Right kidney (tissue), 1 donor: ENCODE measurements at regions not wholly inside any gene's neighbourhood (a gene's known extent, or its start where the extent isn't known, plus 50 kb on each side); places are given as distances from the start of the nearest gene placed in this dataset.
"Not testable (repeated sequence)": the region's sequence is repeated elsewhere in the genome, so short reads cannot be mapped to it uniquely, and the experiment has no call there.

ENCODE experiments used
- DNase-seq: peaks from one replicate; pipeline ENCODE4 v3.0.0-alpha.2; 2016

DNA sequence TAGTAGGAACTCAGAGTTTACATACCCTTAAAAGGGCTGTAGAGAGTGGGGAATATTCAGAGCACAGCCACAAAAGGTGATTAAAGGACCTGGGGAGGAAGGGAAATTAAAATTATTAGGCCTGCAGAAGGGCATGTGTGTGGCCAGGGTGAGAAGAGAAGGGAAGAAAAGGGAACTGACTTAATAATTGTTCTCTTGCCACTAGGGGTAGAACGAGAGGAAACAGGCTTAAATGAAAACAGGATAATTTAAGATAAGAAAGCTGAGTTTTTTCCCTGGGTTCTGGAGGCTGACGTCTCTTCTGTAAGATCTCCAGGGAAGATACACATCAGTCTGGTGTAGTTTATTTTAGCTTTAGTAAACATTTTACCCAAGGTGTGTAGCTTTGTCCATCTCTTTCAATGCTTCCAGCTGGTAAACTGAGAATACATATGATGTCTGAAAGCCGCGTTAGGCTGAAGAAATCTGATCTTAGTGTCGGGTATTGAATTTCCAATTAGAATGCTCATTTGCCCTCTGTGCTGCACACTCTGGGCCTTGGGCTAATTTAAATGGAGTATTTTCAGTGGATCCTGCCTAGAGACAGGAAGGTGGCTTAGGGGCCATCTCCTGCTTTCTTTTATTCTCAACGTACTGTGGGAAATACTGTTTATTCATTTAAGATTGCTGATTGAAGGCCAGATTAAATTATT is 416.8 kb downstream of the TMEM38B start:
- DNase-seq: peak; percentile 17

DNA sequence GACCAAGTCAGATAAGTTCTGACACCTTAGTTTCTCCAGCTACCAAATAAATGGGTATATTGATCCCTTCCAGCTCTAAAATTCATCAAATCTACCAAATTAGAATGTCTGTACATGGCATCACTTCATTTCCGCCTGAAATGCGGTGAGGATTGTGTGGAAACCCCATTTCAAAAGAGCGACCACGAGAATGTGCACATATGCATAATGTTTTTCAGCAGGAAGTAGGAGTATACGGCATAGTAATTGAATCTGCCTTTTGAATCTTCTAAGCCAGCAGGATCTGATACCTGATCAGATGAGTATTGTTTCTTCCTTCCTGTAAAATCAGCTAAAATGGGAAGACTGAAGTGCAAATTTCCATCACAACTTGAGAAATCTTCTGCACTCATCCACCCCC is 418.6 kb downstream of the TMEM38B start:
- no peak for DNase-seq

- DNase-seq: no peak
Observed at GRCh38 chr9:106119176-106119575, 424.8 kb downstream of the TMEM38B start.

GRCh38 chr9:106120071-106120470 is 425.7 kb downstream of the TMEM38B start:
- no peak for DNase-seq

GRCh38 chr9:106127776-106128175 is 433.4 kb downstream of the TMEM38B start:
- no peak for DNase-seq

DNA sequence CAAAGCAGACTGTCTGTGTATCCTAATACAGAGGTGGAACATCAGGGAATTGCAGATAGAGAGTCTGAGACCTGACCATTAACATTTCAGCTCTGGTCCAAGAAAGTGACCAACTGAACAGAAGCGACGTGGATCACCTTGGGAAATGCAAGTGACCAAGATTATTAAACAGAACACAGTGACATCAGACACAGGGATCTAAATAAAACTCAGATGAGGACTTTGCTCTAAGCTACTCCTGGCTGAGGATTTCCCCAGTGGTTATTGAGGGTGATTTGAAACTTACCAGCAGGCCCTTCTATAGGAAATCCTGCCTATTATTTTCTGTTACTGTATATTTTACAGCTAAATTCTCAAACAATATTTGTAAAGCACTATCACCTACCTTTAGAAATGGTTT is 436.0 kb downstream of the TMEM38B start:
- DNase-seq: no peak

GRCh38 chr9:106143781-106144180 is 449.4 kb downstream of the TMEM38B start:
- DNase-seq: no peak

DNA sequence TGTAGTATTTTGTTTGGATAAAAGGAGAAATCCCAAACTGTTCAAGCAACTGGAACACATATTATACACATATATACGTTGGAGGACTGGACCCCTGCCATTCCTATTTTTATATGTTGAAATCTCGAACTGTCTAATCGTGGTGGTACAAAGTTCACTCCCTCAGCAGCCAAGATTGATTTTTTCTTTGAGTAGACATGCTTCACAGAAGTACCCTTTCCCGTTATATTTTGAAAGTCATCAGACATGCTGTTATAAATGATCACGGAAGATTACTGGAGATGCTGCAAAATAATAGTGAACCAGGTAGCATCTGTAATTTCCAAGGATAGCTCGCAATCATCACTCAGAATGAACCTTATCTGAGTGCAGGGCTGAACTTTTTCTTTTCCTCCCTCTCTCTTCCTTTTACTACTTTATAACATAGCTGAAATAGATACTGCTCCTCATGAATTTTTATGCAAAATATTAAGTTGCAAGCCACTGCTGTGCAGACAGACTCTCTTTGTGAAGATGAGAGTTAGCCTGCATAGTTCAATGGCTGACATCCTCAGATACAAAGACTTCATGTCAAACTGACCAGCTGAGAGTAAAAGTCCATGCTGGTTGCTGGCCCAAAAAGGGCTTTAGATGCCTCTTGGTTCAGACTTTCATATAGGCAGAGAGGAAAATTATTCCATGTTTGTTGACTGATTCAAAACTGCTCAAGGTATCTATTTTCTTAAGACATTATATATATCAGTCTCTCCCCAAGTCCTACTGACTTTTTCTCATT is 451.9 kb downstream of the TMEM38B start:
- DNase-seq: no peak

DNA sequence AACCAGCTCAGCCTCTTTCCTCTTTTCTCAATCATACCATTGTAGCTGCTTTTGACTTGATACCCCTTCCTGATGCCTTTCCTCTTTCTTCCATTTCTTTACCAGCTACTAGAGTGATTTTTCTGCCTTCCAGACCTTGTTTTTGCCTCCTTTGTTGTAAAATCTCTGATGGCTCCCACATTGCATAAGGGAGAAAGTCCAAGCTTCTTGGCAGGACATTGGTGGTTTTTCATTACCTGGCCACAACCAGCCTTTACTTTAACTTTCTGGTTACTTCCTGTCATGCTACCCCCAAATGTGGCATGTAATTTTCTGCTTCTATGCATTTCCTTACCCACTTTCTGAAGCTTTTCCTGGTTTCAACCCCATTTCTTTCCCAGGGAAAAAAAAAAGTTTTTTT is 452.5 kb downstream of the TMEM38B start:
- no peak for DNase-seq

- no peak for DNase-seq
Observed at GRCh38 chr9:106149956-106150355, 455.6 kb downstream of the TMEM38B start.

DNA sequence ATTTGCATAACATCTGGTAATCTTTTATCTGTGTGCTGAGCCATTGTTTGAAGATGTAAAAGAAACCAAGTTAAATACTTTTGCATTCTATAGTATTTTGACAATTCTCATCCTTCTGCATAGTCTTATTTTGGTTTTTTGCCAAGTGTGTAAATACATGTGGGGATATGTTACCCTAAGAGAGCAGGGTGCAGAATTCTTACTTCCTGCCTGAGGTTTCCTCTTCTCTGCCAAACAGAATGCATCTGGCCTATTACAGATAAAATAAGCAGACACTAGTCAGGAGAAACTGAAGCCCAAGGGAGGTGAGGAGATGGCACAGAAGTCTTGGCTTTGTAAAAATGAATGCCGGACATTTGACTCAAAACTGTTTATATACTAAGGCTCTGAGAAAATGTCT is 462.1 kb downstream of the TMEM38B start:
- DNase-seq: no peak

DNA sequence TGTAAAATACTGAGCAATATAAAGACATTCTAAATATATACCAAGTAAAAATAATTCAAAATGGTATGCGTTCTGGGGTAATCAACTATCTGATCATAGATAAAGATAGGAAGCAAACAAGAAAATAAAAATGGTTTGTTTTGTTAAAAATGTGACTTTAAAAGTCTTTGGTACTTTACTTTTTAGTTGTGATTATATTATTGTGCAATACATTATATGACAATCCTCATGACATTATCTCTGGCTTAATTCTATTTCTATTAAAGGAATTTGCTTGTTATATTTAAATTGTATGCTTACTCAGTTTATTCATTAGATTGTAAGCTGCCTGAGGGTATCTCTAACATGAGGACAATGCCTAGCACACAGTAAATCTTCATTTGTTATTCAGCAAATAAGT is 477.9 kb downstream of the TMEM38B start:
- no peak for DNase-seq

DNA sequence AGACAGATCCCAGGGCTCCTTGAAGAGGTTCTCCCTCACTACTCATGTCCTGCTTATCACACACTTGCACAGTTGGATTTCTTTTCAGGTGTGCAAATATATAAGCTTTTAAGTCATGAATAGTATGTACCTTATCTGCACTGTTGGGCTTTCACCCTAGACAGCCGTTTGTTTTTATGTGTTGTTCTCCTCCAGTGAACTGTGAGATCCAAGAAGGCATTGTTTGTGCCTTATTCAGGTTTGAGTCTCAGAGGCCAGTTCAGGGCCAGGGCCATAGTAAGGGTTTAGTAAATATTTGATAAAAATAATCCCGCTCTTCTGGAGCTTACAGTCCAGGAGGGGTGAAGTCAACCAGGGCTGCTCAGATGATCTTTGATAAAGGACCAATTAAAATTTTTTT is 480.0 kb downstream of the TMEM38B start:
- DNase-seq: no peak

DNA sequence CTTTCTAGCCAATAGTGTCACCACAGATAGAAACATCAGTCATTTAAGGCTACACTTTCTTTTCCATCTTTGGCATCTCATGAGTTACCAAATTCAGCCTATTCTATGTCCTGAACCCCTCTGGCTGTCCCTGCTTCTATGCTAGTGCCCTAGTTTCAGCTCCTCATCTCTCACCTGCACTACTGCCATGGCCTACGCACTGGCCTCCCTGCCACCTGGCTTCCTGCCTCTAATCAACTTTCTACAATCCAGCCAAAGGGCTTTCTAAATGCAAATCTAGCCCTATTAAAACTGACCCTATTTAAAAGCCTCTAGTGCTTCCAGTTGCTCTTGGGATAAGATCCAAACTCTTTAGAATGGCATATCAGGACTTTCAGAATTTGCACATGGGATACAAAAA is 482.9 kb downstream of the TMEM38B start:
- DNase-seq: no peak

DNA sequence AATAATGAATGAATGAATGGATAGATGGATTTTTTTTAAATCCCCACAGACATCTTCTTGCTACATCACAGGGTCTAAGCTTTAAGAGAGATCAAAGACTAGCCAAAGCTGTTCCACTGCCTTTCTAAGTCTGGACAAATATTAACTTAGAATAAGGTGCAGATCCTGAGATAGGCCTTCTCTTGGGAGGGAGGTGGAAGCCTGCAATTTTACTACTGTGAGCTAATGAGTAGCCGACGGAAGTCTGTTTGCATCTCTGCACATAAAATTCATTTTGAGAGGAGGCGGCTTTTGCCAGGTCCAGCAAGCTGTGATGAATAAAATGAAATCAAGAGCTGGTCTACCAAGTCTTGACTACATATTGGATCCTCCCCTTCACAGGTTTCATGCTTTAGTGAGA is 484.9 kb downstream of the TMEM38B start:
- DNase-seq: peak; percentile 21

DNA sequence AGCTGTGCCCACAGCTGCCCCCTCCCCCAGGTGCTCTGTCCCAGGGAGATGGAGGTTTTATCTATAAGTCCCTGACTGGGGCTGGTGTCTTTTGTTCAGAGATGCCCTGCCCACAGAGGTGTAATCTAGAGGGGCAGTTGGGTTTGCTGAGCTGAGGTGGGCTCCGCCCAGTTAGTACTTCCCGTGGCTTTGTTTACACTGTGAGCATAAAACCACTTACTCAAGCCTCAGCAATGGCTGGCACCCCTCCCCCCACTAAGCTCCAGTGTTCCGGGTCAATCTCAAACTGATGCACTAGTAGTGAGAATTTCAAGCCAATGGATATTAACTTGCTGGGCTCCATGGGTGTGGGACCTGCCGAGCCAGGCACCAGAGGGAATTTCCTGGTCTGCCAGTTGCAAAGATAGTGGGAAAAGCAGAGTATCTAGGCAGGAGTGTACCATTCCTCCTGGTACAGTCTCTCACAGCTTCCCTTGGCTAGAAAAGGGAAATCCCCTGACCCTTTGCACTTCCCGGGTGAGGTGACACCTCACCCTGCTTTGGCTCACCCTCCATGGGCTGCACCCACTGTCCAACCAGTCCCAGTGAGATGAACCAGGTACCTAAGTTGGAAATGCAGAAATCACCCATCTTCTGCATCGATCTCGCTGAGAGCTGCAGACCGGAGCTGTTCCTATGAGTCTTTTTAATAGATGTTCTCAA is 509.6 kb downstream of the TMEM38B start:
- not testable (repeated sequence) for DNase-seq

DNA sequence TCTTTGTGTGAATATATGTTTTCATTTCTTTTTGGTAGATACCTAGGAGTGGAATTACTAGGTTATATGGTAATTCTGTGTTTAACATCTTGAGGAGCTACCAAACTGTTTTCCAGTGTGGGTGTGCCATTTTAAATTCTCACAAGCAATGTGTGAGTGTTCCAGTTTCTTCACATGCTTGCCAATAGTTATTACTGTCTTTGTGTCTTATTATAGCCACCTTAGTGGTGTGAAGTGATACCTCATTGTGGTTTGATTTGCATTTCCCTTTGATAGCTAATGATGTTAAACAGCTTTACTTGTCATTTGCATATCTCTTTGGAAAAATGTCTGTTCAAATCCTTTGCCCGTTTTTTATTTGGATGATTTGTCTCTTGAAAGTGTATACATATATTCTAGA is 513.0 kb downstream of the TMEM38B start:
- no peak for DNase-seq

- no peak for DNase-seq
Observed at GRCh38 chr9:106218427-106218826, 524.1 kb downstream of the TMEM38B start.

DNA sequence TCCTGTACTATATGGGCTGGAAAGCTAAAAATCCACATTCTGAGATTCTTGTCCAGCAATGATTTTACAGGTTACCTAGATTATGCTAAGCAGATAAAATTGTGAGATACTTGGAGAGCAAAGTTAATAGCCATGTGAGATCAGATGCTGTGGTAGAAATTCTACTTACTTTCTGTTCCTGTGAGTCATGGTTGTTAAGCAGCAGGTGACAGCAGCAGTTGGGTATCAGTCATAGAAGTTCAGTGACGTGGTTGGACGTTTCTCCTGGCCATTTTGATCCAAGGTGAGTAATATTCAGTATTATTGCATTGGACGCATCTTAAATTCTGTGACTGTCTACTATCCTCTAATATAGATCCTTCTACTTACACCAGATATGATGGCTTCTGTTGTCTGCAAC is 524.5 kb downstream of the TMEM38B start:
- DNase-seq: no peak

DNA sequence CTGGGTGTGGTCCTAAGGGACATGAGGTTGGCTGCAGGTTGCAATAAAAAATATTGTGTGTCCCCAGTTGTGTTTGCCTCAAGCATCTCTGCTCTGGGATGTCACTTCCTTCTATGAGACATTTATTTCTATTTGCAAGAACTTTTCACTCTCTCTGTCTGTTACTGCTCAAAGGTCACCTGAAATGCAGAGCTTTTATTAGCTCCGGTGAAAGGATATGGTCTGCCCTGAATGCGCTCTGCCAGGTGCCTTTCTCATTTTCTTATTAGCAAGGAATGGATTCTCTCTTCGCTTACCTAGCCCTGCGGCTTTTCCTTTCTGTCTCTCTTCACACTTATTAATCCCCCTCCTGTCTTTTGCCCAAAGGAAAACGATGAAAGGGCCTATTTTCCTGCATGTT is 526.1 kb downstream of the TMEM38B start:
- DNase-seq: no peak

DNA sequence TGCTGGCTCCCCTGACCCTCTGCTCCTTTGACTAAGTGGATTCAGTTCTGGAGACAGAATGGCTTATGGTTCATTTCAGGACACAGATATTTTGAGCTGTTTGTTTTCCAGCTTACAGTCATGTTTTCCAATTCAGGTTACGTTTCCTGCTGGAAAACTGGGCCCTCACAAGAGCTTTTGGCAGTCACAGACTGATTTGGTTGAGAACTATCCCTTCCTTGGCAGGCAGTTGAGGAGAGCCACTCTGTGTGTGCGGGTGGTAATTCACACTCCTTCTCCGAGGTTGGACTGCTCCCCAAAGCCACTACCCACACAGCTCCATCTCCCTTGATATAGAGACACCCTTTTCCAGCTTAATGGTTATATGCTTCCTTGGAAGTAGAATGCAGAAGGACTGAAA is 534.5 kb downstream of the TMEM38B start:
- no peak for DNase-seq

GRCh38 chr9:106233116-106233515 is 538.8 kb downstream of the TMEM38B start:
- no peak for DNase-seq

DNA sequence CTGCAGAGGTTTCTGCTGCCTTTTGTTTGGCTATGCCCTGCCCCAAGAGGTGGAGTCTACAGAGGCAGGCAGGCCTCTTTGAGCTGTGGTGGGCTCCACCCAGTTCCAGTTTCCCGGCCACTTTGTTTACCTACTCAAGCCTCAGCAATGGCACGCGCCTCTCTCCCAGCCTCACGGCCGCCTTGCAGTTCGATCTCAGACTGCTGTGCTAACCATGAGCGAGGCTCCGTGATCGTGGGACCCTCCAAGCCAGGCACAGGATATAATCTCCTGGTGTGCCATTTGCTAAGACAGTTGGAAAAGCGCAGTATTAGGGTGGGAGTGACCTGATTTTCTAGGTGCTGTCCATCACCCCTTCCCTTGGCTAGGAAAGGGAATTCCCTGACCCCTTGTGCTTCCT is 566.6 kb downstream of the TMEM38B start:
- not testable (repeated sequence) for DNase-seq

GRCh38 chr9:106277966-106278365 is 583.6 kb downstream of the TMEM38B start:
- DNase-seq: no peak
